Stomach (tissue), 8 donors: ENCODE measurements at regions not wholly inside any gene's neighbourhood (a gene's known extent, or its start where the extent isn't known, plus 50 kb on each side); places are given as distances from the start of the nearest gene placed in this dataset.

ENCODE experiments used
- DNase-seq, 2 donors: peaks; one replicate each; pipeline versions ENCODE4 v3.0.0 to v3.0.0-alpha.2; 2013 to 2019
- H3K27ac ChIP-seq, 5 donors: fragments of 200-600 bp in 4 of 5; sonication (generic) in 4 of 5; one replicate each; pipeline ENCODE4 v1.5.1; 2013 to 2019; ENCODE audit warnings: mild to moderate bottlenecking in 1 of 5, moderate library complexity in 1 of 5
- H3K27me3 ChIP-seq, 3 donors: fragments of 200-600 bp; sonication (generic); one replicate each; pipeline ENCODE4 v1.5.1; 2017 to 2019; ENCODE audit warnings: mixed run types in 1 of 3
- H3K36me3 ChIP-seq, 4 donors: fragments of 200-600 bp; sonication (generic); 1 replicate in 3 of 4; 2 replicates in 1 of 4; pipeline ENCODE4 v1.5.1; 2016 to 2019
- H3K4me1 ChIP-seq, 4 donors: fragments of 200-600 bp; sonication (generic); one replicate each; pipeline ENCODE4 v1.5.1; 2016 to 2019
- H3K4me3 ChIP-seq, 4 donors: fragments of 200-600 bp; sonication (generic) in 3 of 4; one replicate each; pipeline ENCODE4 v1.5.1; 2016 to 2019; ENCODE audit warnings: mild to moderate bottlenecking in 1 of 4
- H3K9me3 ChIP-seq, 4 donors: fragments of 200-600 bp; sonication (generic); one replicate each; pipeline ENCODE4 v1.5.1; 2016 to 2019
- EP300 ChIP-seq: sonication (generic); formaldehyde crosslinking; IDR thresholded peaks from one replicate; pipeline ENCODE4 v1.6.1; 2017; ENCODE audit warnings: antibody characterized with exemption
- POLR2A ChIP-seq, 4 donors: fragments of 450-650 bp; IDR thresholded peaks; one replicate each; pipeline ENCODE4 v1.6.1; 2016; ENCODE audit warnings: antibody characterized with exemption in 4 of 4, control low read depth in 2 of 4, mild to moderate bottlenecking in 1 of 4, moderate library complexity in 1 of 4
- POLR2AphosphoS5 ChIP-seq, 3 donors: sonication (generic); formaldehyde crosslinking; IDR thresholded peaks; one replicate each; pipeline ENCODE4 v1.6.1; 2016; ENCODE audit warnings: antibody characterized with exemption in 3 of 3
- WGBS, 5 donors: extraction: QIAGEN DNeasy Blood & Tissue Kit in 3 of 5; methylation state at CpG; one replicate each; pipeline versions ENCODE4 v1.1.5 to v1.1.7; 2013 to 2018; 5-methylcytosine and 5-hydroxymethylcytosine counted together
- intact Hi-C: fragments of 100-400 bp; cut with DNase I; formaldehyde crosslinking; loops from one replicate; pipeline ENCODE4 v1.15.1; 2023; ENCODE audit warnings: low total_unique reads
- TF ChIP-seq, protein P1 (sequence below), 7 experiments: fragments of 450-650 bp in 4 of 7; fragments of 200-600 bp in 3 of 7; sonication (generic) in 3 of 7; IDR thresholded peaks; one replicate each; pipeline ENCODE4 v1.5.1; 2016 to 2019; ENCODE audit warnings: antibody characterized with exemption in 7 of 7, control low read depth in 2 of 7, mild to moderate bottlenecking in 1 of 7
- donor health status: healthy with polysubstance abuse.
- donor health status: Bipolar disorder and iron deficiency.
- donor health status: healthy.

DNA sequence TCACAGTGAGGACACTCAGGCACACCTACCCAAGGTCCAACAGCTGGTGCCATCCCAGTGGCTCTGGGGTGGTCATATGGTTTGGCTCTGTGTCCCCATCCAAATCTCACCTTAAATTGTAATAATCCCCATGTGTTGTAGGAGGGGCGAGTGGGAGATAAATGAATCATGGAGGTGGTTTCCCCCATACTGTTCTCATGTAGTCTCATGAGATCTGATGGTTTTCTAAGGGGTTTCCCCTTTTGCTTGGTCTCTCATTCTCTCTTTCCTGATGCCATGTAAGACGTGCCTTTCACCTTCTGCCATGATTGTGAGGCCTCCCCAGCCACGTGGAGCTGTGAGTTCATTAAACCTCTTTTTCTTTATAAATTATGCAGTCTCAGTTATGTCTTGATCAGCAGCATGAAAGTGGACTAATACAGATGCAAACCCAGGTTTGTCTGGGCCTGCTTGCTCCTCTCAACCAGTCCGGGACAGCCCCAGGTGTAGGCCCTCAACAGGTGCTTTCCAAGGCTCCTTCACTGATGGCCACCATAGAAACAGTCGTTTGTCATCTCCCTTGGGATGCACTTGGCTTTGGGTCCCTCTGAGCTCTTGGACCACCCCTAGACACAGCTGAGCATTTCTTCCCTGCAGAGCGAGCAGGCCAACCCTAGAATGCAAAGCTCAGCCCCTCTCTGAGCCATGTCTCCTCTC, 101.3 kb upstream of the CTBP2 start:
- Histone ChIP-seq H3K27me3 (no peaks in the 10 kb centered on the region), H3K36me3 (no peaks in the 10 kb centered on the region), H3K9me3 (no peaks in the 10 kb centered on the region), H3K4me1 (no peaks in the 10 kb centered on the region), H3K4me3 (no peak overlapping the region), H3K27ac (no peak overlapping the region)
- intact Hi-C loops = no loop called here
- WGBS, 5 donors = 64 to 77% (median 74%) methylated on average over 6 of the region's 6 CpGs
- TF ChIP-seq EP300 (no peak), POLR2AphosphoS5 (IDR thresholded peaks at IDR 0.05) (no peak)
- DNase-seq = no peak

DNA sequence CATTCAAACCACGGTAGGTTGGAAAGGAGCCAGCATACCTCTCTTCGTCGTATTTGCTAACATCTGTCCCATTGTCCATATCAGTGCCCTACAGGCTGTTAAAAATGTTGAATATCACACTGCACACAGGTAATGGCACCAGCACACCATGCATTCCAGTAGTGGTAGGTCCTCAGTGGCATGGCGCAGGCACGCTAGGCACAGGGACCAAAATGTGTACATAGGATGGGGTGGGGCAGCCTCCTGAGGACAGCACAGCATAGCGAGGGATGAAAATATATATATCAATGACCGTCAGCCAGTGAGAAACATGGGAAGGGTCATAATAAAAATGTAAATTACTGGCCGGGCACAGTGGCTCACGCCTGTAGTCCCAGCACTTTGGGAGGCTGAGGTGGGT, 99.9 kb upstream of the CTBP2 start:
- DNase-seq = no peak
- Histone ChIP-seq H3K36me3 (no peaks in the 10 kb centered on the region), H3K27ac (no peak overlapping the region), H3K27me3 (no peaks in the 10 kb centered on the region), H3K4me3 (no peak overlapping the region), H3K9me3 (no peaks in the 10 kb centered on the region), H3K4me1 (no peaks in the 10 kb centered on the region)
- intact Hi-C loops = no loop called here
- whole genome bisulfite sequencing, 5 donors = 72 to 85% (median 79%) methylated on average over 9 of the region's 9 CpGs
- no peak for TF ChIP-seq POLR2AphosphoS5 (IDR thresholded peaks at IDR 0.05)
- TF ChIP-seq POLR2A (IDR thresholded peaks at IDR 0.05) = no peak
- TF ChIP-seq, protein P1, sequence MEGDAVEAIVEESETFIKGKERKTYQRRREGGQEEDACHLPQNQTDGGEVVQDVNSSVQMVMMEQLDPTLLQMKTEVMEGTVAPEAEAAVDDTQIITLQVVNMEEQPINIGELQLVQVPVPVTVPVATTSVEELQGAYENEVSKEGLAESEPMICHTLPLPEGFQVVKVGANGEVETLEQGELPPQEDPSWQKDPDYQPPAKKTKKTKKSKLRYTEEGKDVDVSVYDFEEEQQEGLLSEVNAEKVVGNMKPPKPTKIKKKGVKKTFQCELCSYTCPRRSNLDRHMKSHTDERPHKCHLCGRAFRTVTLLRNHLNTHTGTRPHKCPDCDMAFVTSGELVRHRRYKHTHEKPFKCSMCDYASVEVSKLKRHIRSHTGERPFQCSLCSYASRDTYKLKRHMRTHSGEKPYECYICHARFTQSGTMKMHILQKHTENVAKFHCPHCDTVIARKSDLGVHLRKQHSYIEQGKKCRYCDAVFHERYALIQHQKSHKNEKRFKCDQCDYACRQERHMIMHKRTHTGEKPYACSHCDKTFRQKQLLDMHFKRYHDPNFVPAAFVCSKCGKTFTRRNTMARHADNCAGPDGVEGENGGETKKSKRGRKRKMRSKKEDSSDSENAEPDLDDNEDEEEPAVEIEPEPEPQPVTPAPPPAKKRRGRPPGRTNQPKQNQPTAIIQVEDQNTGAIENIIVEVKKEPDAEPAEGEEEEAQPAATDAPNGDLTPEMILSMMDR (IDR thresholded peaks at IDR 0.05) = no peak
- no peak for TF ChIP-seq EP300

DNA sequence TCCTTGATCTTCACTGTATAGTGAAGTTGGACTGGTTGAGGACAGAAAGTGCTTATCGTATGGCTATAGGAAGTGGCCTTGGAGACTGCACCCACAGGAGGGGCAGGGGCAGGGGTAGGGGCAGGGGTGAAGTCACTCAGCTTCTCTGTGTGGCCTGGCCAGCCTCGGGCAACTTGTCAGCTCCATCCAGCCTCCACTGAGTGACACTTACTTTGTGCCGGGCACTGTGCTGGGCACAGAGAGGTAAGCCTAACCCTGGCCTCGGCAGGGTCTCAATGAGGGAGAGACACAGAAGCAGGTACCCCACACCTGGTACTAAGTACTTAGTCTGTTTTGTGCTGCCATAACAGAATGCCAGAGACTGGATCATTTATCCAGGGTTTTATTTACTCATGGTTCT, 99.3 kb upstream of the CTBP2 start:
- no peaks in the 10 kb centered on the region for H3K36me3 ChIP-seq
- no peaks in the 10 kb centered on the region for H3K9me3 ChIP-seq
- 78 to 91% (median 87%) methylated on average over 3 to 4 of the region's 4 CpGs for WGBS, 5 donors
- no peak for DNase-seq
- H3K27me3 ChIP-seq = no peaks in the 10 kb centered on the region
- TF ChIP-seq, protein P1 (IDR thresholded peaks at IDR 0.05) = no peak
- no peak for TF ChIP-seq EP300
- TF ChIP-seq POLR2A (IDR thresholded peaks at IDR 0.05) = no peak
- TF ChIP-seq POLR2AphosphoS5 (IDR thresholded peaks at IDR 0.05) = no peak
- intact Hi-C loops = no loop called here
- H3K27ac ChIP-seq = no peak overlapping the region
- H3K4me1 ChIP-seq = no peaks in the 10 kb centered on the region
- H3K4me3 ChIP-seq = no peak overlapping the region

DNA sequence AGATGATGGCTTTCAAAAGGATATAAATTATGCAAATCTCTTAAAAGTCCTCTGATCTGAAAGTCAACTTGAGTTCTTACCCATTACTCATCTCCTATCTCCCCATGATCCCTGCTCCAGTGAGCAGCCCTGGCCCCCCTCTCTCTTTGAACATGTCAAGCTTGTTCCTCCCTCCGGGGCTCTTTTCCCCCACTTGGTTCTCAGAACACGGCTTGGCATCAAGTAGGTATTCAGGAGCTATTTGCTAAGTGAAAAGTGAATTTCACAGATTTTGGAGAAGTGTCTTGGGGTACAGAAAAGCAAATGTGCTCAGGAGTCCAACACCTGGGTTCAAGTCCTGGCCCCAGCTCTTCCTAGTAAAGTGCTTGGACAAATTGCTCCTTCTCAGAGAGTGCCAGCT, 98.3 kb upstream of the CTBP2 start:
- no peak overlapping the region for H3K27ac ChIP-seq
- 59 to 69% (median 67%) methylated on average over 2 of the region's 2 CpGs for WGBS, 5 donors
- intact Hi-C loops = no loop called here
- no peaks in the 10 kb centered on the region for H3K9me3 ChIP-seq
- no peak for DNase-seq
- H3K4me3 ChIP-seq = no peak overlapping the region
- no peaks in the 10 kb centered on the region for H3K36me3 ChIP-seq
- TF ChIP-seq EP300 = no peak
- no peak for TF ChIP-seq POLR2A (IDR thresholded peaks at IDR 0.05)
- TF ChIP-seq POLR2AphosphoS5 (IDR thresholded peaks at IDR 0.05) = no peak
- TF ChIP-seq, protein P1 (IDR thresholded peaks at IDR 0.05) = no peak
- no peaks in the 10 kb centered on the region for H3K27me3 ChIP-seq
- no peaks in the 10 kb centered on the region for H3K4me1 ChIP-seq

DNA sequence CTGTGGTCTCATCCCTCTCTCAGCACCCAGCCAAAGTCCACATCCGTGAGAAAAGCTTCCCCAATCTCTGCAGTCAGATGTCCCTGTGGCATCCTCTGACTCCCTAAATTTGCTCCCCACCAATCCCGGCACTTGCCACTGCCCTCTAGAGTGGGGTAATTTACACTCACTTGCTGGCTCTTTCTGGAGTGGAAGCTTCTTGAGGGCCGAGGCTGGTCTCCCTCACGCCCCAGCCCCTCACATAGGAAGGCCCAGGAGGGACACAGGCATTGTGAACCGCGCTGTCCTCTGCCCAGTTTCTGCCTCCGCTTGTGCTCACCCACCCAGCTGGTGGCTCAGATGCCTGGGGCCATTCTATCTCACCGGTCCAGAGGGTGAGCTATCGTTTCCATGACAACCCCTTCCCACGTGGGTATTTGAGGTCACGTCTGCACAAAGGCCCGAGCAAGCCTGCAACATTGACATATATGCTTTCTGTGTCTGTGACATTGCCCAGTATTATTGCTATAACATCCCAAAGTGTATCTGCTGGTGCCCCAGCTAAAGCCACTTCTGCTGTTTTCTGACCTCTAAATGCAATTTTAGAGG, 97.3 kb upstream of the CTBP2 start:
- Histone ChIP-seq H3K4me3 (no peak overlapping the region), H3K27me3 (no peaks in the 10 kb centered on the region), H3K9me3 (peaks cover 0 to under 1% (median 0%) of the 10 kb centered on the region in 4 donors), H3K4me1 (no peaks in the 10 kb centered on the region), H3K36me3 (no peaks in the 10 kb centered on the region), H3K27ac (no peak overlapping the region)
- intact Hi-C loops = no loop called here
- TF ChIP-seq POLR2AphosphoS5 (IDR thresholded peaks at IDR 0.05) = no peak
- 68 to 77% (median 74%) methylated on average over 12 of the region's 12 CpGs for WGBS, 5 donors
- DNase-seq = no peak
